ENCODE measurements at regions not wholly inside any gene's neighbourhood (a gene's known extent, or its start where the extent isn't known, plus 50 kb on each side); places are given as distances from the start of the nearest gene placed in this dataset.
"Not testable (repeated sequence)": the region's sequence is repeated elsewhere in the genome, so short reads cannot be mapped to it uniquely, and the experiment has no call there.

GRCh38 chr3:83251490-83251889 is 1490.0 kb upstream of the GBE1 start:
- no peak for DNase-seq (ENCODE audit: low read depth, low spot score)

DNA sequence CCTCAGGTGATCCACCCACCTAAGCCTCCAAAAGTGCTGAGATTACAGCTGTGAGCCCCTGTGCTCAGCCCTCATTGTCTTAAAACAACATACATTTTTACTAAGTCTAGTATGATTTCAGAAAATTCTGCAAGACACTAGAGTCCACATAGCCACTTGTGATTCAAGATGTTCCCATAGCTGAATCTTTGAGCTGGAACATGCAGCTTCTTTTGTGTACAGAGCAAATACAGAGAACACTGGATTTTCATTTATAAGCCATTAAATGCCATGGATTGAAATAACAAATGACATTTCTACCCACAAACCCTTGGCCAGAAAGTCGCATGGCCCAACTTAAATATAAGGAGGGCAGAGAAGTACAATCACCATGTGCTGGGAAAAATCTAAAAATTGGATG is 1489.2 kb upstream of the GBE1 start:
- DNase-seq (ENCODE audit: low read depth, low spot score): no peak

DNA sequence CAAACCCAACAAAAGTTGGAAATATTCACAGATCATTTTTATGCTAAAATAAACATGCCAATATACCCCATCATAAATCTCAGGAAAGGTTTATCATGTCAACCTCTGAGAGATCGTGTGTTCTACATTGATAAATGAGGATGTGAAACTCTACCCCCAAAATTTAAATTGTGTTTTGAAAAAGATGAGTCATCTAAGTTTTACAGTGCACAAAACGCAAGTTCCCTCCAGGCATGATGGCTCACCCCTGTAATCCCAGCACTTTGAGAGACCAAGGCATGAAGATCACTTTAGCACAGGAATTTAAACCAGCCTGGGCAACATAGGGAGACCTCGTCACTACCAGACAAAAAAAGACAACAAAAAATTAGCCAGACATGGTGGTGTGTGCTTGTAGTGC is 1487.0 kb upstream of the GBE1 start:
- no peak for DNase-seq (ENCODE audit: low read depth, low spot score)

GRCh38 chr3:83235180-83235814 is 1473.9 kb upstream of the GBE1 start:
- no peak for DNase-seq (ENCODE audit: low read depth, low spot score)

DNA sequence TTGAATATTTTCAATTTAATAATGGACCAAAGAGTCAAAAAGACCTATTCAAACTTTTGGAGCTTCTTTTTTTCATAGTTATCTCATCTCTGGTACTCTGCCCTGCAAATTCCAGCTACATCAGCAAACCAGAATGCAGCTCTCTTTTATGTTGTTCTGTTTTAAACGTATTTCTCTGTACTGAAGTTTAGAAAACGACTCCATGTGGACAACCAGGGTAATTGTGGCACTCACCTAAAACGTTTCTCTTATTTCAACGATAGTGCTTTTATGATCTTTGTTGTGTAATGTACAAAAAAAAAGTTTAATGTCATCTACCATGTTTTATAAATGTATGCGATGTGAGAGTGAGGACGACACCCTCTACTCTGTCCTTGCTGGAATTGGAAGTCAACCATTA is 1472.3 kb upstream of the GBE1 start:
- no peak for DNase-seq (ENCODE audit: low read depth, low spot score)

DNA sequence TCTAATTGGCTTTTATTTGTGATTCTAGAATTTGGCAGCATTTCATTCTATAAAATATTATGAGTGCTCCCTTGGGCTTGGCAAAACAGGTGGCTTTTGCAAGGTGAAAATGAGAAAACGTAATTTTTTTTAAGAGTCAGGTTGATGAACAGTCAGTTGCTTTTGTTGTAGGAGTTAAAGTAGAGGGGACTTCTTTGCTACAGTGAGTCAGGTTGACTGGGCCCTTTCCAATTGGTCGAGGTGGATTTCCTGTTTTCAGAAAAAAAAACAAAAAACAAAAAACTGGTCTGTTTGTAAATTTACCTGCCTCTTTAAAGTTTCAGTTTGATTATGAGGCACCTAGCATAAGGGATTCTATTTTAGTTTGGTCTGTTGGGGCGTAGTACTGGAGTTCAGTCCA is 1469.4 kb upstream of the GBE1 start:
- DNase-seq (ENCODE audit: low read depth, low spot score): no peak

- no peak for DNase-seq (ENCODE audit: low read depth, low spot score)
These were observed 1468.9 kb upstream of the GBE1 start for GRCh38 chr3:83230376-83230775.

DNA sequence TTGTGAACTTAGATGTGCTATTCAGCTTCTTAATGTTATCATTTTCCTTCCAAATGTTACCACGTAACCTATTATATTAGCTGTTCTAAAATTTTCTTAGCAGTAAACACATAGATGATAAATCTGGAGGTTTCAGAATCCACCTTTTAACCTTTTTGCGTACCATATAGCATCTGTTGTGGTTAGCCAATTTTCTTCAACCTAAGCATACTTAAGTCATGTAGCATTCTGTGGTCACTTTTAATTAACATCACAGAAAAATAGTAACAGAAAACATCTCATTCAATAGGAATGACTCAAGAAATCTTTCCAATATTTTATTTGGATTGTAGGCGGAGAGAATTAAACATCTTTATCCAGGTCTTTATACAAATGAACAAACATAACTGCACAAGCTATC is 1465.3 kb upstream of the GBE1 start:
- no peak for DNase-seq (ENCODE audit: low read depth, low spot score)

DNA sequence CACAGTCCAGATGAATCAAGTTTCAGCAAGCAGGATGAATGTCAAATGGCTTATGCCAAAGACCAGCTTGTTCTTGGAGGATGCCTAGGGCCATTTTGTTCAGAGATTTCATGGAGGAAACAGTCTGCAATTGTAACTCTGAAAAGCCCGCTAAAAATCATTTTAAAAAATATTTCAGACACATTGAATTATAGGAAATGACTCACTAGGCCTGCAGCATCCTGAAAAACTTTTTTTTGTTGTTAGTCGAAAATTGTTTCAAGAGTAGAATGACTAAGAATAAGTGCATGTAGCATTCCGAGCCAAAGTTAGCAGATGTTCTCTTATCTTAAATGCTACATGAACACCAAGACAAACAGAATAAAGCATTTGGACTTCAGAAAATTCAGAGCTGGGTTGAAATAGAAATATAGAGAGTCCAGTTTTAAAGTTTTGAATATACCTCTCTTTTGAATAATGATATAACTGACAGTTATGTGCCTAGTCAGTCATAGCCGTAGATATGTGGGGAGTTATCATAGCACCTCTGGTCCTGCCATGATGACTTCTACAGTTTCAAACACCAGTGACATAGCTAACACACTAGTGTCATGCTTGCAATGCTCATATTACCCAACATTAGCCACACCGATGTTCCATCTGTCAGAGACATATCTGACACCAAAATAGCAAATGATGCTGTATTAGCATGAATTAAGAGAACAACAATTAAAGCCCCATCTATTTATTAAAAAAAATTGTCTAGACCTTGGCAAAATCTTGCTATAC is 1462.8 kb upstream of the GBE1 start:
- no peak for DNase-seq (ENCODE audit: low read depth, low spot score)

DNA sequence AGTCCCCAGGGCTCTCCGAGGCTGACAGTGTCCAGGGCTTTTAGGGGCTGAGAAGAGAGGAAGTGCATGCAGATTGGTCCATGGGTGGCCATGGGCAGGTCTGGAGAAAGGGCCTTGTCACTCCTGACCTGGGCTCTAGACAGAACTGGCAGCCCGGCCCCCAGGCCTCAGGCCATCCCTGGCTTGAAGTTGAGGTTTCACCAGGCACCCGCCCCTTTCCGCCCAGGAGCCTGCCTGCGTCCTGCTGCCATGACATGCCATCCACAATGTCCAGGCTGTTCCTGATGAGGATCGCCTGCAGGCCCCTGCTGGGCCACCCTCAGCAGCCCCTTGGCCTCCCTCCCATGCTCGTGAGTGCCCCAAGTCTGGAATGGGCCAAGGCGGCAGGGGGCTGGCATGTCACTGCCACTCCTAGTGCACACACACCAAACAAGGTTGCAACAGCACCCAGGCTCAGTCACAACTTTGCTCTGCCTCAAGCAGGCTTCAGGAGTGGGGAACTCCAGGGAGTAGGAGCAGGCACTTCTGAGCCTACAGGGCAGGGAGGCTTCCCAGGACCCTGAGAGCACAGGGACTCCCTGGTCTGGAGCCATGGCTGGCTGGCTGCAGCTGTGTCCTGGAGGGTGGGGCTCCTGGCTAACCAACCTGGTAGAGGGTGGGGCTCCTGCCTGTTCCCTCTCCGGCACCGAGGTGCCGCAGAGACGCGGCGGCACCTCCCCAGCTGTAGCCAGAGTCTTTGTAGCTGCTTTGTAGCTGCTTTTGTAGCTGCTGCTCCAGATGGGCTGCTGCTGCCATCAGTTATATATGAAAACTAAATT is 1457.1 kb upstream of the GBE1 start:
- DNase-seq (ENCODE audit: low read depth, low spot score): no peak

GRCh38 chr3:83217595-83218118 is 1456.2 kb upstream of the GBE1 start:
- DNase-seq (ENCODE audit: low read depth, low spot score): not testable (repeated sequence)

DNA sequence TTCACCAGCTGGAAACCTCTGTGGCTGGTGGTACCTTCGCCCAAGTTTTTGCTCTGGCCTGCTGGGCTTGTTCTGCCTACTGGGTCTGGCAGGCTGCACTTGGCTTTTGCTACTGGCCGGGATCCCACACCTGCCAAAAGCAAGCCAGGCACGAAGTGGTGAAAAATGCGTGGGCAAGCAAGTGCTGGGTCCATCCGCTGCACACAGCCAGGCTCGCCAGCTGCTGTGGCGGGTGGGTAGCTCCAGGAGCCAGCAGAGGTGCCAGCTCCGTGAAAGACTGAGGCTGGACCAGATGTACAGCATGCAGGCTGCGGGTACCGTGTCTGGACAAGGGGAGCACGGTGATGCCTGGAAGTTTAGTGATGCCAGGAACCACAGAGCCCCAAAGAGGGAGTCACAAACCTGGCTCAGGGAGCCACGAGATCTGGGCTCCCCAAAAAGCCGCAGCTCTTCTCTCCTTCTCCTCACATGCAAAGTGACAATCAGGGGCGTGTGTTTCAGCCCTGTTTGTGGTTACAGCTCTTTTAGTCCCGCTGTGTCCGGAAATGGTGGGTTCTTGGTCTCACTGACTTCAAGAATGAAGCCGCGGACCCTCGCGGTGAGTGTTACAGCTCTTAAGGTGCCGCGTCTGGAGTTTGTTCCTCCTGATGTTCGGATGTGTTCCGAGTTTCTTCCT is 1455.6 kb upstream of the GBE1 start:
- no peak for DNase-seq (ENCODE audit: low read depth, low spot score)

DNA sequence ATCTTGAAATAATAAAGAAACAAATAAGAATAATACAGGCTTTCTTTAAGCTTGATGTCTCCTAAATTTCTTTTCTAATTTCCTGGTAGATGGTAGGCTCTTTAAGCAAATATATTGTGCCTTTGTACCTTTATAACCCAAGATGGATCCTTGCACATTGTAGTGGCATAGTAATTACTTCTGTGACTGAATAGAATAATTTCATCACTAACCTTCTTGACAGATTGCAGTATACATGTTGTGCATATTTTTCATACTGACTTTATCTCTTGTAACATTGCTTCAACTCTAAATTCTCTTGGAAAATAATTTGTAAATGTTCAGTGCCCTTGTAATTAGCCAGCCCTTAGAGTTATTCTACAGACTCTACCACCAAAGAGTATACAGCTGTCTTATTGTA is 1433.8 kb upstream of the GBE1 start:
- DNase-seq (ENCODE audit: low read depth, low spot score): no peak

GRCh38 chr3:83193526-83193925 is 1432.1 kb upstream of the GBE1 start:
- DNase-seq (ENCODE audit: low read depth, low spot score): no peak

DNA sequence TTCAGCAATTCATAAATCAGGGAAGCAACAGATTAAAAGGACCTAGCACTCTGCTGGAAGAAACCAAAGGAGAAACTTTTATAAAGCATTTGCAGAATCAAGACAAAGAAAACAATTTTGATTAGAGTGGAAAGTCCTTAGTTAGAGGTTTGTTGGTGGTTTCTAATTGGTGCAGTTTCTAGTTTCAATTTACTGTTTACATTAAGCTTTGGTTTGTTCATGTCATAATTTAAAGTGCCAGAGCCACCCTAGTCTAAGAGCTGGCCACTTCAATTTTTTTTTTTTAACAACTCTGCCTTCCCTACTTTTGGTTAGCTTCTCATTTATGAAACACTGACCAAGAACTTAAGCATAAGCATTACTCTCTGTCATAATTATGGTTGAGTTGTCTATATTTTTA is 1428.2 kb upstream of the GBE1 start:
- no peak for DNase-seq (ENCODE audit: low read depth, low spot score)

GRCh38 chr3:83169473-83169872 is 1408.0 kb upstream of the GBE1 start:
- DNase-seq (ENCODE audit: low read depth, low spot score): no peak

DNA sequence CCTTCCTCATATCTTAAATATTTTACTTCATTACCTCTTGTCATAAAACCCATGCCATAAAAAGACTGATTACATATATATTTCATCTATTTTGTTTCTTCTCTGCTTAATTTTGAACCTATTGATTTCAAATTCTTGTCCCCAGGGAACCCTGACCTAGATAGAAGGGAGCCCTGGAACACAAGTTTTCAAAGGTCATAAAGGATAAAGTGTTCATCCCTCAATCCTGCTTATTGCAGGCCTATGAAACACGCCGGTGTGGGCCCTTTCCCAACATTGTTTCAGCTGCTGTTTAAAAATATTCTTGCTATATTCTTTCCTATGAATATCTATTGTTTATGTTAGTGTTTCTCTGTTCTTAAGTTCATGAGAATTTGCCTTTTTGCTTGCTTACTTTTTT is 1389.5 kb upstream of the GBE1 start:
- no peak for DNase-seq (ENCODE audit: low read depth, low spot score)

DNA sequence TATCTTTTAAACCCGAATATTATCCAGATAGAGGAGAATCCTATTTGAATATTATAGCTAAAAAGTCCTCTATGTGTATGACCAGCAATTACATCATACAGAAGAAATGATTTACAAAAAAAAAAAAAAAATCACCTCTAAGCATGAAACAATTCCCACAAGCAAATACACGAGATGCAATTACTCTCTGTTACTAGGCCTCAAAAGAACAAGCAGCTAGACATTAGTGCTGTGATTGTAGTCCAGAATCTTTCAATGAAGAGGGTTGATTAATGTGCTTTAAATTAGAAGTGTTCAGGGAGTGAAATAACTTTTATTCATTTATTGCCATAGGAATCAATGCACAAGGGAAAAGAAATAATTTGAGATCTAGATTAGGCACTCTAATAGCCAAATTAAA is 1379.5 kb upstream of the GBE1 start:
- DNase-seq (ENCODE audit: low read depth, low spot score): no peak

DNA sequence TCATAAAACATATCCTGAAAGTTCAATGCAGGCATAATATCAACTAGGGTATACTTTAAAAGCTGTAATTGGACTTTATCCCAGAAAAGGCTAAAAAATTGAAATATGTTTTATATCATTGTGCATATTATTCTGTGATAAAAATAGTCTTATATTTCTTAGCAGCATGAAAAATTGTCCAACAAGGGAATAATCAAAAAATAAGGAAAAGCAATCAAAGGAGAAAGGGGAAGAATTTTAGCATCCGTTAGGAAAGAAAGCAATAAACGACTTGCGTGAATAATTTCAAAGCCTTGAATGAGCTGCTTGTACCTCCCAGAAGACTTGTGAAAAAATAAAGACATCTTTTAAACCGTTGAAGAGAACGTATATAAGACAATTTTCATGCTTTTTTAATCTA is 1369.8 kb upstream of the GBE1 start:
- DNase-seq (ENCODE audit: low read depth, low spot score): no peak

DNA sequence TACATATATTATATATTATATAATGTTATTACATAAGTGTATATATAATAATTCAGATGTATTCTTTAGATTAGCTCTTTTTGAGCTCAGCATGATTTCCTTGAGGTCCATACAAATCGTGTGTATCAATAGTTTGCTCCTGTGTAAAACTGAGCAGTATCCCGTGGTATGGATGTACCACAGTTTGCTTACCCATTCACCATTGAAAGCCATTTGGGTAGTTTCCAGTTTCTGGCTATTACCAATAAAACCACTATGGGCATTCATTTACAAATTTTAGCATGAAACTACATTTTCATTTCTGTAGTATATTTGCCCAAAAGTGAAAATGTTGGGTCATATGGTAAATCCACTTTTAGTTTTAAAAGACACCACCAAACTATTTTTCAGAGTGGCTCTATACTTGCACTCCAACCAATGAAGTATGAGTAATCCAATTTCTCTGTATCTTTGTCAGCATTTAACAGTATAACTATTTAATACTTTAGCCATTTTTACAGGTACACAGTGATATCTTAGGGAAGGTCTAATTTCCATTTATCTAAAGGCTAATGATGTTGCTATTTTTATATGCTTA is 1361.4 kb upstream of the GBE1 start:
- no peak for DNase-seq (ENCODE audit: low read depth, low spot score)

- DNase-seq (ENCODE audit: low read depth, low spot score): no peak
These were observed 1331.8 kb upstream of the GBE1 start for GRCh38 chr3:83093222-83093572.

Measured in ELF-1 (cell line).